HG02763 (cell line): ENCODE measurements at regions not wholly inside any gene's neighbourhood (a gene's known extent, or its start where the extent isn't known, plus 50 kb on each side); places are given as distances from the start of the nearest gene placed in this dataset.

Source experiments
- ATAC-seq: cut with Tn5 transposase; IDR thresholded peaks from one replicate; pipeline ENCODE4 v1.9.1; 2021; ENCODE audit warnings: mild to moderate bottlenecking, moderate library complexity; ENCODE audit not compliant: unreplicated experiment

DNA sequence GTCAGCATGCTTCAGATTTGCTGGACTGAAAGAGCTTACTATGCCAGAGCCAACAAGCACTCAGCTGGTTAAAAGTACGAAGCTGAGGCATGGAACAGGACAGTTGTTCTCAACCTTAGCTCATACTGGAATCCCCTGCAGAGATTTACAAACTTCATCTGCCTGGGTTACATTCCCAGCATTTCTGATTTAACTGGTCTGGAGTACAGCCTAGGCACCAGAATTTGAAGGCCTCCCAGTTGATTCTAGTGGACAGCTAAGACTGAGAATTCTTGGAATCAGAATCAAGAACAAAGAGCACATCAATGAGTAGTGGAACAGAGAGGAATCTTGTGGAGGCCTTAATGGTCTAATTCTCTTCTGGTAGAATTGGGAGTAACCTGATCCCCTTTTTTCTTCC, 298.2 kb upstream of the NXPH2 start:
- ATAC-seq = no peak

DNA sequence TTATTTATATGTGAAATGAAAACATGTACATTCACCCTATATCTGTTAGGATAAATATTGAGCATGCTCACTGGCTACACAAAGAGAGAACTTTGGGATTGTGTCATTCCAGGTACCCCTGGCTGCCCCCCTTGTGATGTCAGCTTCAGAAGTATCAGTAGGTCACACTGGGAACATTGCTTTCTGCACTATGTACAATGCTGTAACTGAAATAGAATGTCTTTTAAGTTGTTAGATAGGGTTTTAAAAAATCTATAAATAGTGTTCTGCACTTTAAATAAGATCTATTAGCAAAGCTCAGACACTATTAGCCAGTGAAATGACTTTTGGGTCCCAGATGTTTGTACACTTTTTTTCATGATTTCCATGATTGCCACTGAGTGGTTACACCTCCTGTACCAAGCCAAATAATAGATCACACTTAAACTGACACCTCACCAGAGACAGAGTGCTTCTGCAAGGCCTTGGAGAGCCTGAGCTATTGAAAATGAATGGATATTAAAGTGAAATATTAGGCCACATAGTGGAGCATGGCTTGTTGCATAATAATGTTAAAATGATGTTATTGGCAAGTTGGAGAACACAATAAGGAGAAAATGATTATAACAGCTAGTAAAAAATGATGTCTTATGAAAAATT, 297.0 kb upstream of the NXPH2 start:
- ATAC-seq = no peak

DNA sequence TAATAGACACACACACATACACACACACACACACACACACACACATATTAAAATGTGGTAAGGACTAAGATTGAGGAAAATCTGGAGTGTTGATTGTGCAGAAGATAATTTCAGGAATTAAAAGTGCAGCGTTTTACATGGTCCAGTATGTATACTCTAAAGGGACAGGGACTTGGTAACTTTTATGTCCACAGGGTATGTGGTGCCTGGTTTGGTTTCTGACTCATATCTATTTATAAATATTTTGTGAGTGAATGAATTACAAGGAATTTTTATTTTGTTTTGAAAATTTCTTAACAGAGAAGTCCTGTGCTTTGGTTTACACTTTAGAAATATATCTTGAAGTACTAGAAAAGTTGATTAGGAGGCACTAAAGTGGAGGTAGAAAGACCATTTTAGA, 287.7 kb upstream of the NXPH2 start:
- ATAC-seq = no peak

DNA sequence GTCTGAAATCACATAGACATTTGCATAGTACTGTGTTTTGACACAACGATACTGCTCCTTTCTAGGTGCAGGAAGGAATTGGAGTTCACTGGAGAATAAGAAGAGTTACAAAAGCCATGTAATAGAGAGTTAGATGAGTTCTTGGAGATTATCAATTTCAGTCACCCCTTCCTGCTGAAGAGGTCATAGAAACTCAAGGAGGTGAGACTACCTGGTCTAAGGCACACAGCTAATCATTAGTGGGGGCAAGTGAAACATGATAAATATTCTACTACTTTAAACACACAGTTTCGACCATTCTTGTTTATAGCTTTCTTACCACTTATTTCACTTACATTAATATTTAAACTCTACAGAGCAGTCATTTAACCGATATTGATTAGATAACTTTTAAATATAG, 286.9 kb upstream of the NXPH2 start:
- ATAC-seq = no peak

GRCh38 chr2:139064159-139064558, 284.0 kb upstream of the NXPH2 start:
- ATAC-seq = no peak

DNA sequence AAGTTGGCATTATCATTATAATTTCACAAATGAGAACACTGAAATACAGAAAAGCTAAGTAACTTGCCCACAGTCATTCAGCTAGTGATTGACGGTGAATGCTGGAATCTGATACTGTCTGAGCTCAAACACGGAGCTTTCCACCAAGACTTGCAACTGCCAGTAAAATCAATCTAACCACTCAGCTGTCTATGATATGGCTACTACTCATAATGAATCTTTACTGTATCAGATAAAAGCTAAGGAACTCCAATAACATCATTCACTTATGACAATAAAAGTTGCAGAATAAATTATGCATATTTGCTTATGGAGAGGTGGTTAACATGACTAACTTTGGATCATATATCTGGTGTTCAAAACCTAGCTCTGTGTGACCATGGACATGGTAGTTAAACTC, 279.4 kb upstream of the NXPH2 start:
- no peak for ATAC-seq

- no peak for ATAC-seq
These were observed 275.0 kb upstream of the NXPH2 start for GRCh38 chr2:139055202-139055601.

GRCh38 chr2:139048017-139048416, 267.8 kb upstream of the NXPH2 start:
- ATAC-seq = no peak

DNA sequence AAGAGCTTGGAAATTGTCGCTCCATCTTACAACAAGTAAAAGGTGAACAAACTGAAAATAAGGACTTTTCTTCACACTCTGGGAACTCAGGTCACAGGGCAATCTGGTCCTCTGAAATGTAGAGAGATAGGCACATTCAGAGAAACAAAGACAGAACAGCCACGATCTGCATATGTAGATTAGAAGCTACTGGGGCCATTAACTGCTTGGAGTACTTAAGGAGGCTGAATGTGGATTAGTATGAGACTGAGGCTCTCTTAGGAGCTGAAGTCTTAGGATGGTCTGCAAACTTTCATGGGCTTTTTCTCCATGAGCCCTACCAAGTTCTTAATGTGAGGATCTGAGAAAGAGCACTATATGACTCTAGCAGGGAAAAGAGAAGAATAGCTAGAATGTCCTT, 265.3 kb upstream of the NXPH2 start:
- ATAC-seq = no peak

DNA sequence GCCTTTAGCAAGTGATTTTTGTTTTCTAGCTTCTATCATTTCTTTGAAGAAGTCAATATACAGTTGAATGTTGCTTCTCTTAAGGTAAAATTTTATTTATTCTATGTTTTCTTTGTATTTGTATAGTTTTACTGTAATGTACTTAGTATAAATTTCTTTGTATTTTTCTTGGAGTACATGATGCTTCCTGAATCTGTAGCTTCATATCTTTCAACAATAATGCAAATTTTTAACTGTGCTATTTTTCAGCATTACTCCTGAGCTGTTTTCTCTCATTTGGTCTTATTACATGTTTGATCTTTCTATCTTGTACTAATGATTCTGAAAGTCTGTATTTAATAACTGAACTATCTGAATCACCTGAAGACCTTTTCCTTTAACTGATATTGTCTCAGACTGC, 253.9 kb upstream of the NXPH2 start:
- ATAC-seq = no peak

DNA sequence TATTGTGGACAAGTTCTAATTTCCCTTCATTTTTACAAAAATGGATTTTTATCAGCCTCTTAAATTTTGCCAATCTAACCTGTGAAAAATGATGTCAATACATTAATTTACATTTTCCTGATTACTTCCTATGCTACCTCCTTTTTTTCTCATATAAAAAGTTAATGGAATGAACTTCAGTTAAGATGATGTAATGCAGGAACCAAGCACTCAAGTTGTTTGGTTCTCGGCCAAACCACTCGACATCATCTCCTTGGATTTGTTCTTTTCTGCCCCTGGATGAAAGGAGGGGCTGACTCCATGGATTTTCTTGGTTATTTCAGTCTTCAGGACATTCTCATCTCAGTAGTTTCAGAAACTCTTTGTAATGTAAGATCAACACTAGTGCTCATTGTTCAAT, 253.1 kb upstream of the NXPH2 start:
- ATAC-seq = no peak

GRCh38 chr2:139031722-139032121, 251.5 kb upstream of the NXPH2 start:
- no peak for ATAC-seq

GRCh38 chr2:139020287-139020686, 240.1 kb upstream of the NXPH2 start:
- no peak for ATAC-seq

DNA sequence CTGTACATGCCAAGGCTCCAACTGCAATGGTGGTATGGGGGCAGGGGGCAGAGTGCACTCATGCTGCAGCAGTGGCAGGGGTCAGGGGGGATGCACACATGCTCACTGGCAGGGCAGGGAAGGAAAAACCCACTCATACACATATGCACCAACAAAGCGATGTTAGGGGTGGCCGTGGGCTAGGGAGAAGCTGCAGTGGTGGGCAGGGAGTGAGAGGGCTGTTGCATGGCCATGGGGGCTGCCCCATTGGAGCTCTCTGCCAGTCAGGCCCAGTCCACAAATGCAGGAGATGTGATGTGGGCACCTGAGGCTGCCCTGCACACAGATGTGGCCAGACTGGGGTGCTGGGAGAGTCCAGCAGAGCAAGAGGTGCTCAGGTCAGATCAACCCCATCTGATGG, 238.1 kb upstream of the NXPH2 start:
- no peak for ATAC-seq

DNA sequence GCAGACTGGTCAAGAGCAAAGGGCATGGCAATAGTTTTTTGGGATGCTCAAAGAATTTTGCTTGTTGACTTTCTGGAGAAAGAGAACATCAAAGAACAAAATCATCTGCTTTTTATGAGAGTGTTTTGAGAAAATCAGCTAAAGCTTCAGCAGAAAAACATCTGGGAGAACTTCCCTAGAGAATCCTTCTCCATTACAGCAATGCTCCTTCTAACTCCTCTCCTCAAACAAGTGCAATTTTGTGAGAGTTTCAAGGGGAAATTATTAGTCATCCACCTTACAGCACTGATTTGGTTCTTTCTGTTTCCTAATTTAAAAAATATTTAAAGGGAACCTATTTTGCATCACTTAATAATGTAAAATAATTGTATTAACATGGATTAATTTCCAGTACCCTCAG, 226.9 kb upstream of the NXPH2 start:
- no peak for ATAC-seq

GRCh38 chr2:139000131-139000785, 220.1 kb upstream of the NXPH2 start:
- no peak for ATAC-seq

- ATAC-seq = no peak
These were observed 217.8 kb upstream of the NXPH2 start for GRCh38 chr2:138997856-138998517.

- ATAC-seq = no peak
These were observed 217.2 kb upstream of the NXPH2 start for GRCh38 chr2:138997346-138997745.

DNA sequence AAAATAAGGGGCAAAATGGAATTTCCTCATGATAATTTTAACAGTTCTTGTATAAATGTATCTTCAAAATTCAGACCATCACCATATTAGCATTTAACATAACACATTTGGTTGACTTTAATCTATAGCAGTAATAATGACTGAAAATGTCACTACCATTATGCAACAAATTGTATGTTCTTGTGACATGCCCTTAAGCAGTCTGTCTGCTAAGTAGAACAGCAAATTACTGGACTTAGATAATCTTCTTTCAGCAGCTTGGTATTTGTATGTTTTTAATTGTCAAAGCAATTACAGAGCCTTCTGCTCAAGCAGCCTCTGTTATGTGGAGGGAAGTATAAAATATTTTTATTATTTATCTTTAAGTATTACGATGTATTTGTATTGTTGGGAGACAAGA, 214.3 kb upstream of the NXPH2 start:
- no peak for ATAC-seq

DNA sequence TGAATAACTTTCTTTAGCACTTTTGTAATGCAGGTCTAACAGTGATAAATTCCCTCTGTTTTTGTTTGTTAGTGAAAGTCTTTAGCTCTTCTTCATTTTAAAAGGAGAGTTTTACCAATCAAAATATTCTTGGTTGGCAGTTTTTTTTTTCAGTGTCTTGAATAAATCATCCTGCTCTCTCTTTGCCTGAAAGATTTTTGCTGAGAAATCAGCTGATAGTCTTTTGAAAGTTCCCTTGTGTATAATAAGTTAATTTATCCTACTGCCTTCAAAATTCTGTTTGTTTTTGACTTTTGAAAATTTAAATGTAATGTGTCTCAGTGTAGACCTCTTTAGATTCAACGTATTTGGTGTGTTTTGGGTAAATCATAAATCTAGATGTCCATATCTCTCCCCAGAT, 205.7 kb upstream of the NXPH2 start:
- no peak for ATAC-seq

DNA sequence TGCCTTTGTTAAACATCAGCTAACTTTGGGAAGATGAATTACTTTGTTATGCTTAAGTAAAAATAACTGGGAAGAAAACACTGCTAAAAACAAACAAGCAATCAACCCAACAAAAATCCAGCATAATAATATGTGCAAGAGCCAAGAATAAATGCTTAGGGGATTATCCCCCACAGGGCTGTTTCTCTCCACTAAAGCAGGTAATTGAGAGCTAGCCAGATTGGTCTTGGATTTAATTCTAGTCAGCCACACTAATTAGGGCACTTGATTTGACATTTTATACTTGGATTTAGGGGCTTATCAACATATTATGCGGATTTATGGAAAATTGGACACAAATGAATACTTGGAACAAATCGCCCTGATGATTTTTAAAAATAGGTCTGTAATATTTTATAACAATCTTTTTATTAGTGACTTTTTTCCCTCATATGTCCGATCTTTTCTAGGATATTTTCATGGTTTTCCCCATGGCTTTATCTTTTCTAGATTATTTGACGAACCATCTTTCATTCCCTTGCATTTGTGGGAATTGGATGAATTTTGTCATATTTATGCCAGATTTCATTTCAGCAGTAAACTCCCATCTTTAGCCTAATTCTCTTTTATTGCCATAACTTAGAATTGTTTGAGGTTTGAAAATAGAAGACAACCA, 199.1 kb upstream of the NXPH2 start:
- ATAC-seq = no peak

GRCh38 chr2:138974651-138975050, 194.5 kb upstream of the NXPH2 start:
- ATAC-seq = no peak
